ENCODE measurements at regions not wholly inside any gene's neighbourhood (a gene's known extent, or its start where the extent isn't known, plus 50 kb on each side); places are given as distances from the start of the nearest gene placed in this dataset.

GRCh38 chr3:30297112-30297511 is 309.3 kb upstream of the TGFBR2 start:
- TF ChIP-seq CTCF (IDR thresholded peaks at IDR 0.05): no peak
- no peak for TF ChIP-seq POLR2A (IDR thresholded peaks at IDR 0.05)
- TF ChIP-seq POLR2AphosphoS5 (IDR thresholded peaks at IDR 0.05): no peak
